CD14-positive monocyte (primary cell): ENCODE measurements at regions not wholly inside any gene's neighbourhood (a gene's known extent, or its start where the extent isn't known, plus 50 kb on each side); places are given as distances from the start of the nearest gene placed in this dataset.
A peak's percentile ranks its signal among the peaks of the same experiment; 100 is the strongest.

Experiments used
- DNase-seq, 3 donors: peaks; one replicate each; pipeline ENCODE4 v3.0.0-alpha.2; 2011 to 2022
- H2AFZ ChIP-seq: 2 replicates; pipeline ENCODE4 v1.6.0; 2012; ENCODE audit warnings: mild to moderate bottlenecking, low read depth, low read length, inconsistent platforms; ENCODE audit not compliant: insufficient read depth, poor library complexity, severe bottlenecking
- H3K27ac ChIP-seq, 2 donors: 1 replicate in 1 of 2; 2 replicates in 1 of 2; pipeline ENCODE4 v1.5.1; 2012 to 2013; ENCODE audit warnings: low read length in 2 of 2, control low read depth in 1 of 2, inconsistent platforms in 1 of 2, low read depth in 1 of 2, mild to moderate bottlenecking in 1 of 2
- H3K27me3 ChIP-seq, 2 donors: one replicate each; pipeline versions ENCODE4 v1.6.0 to v1.6.1; 2011 to 2013; ENCODE audit warnings: low read length in 2 of 2; ENCODE audit not compliant: control insufficient read depth in 2 of 2, insufficient read depth in 2 of 2
- H3K36me3 ChIP-seq, 2 donors: replicated peaks in 1 of 2; 1 replicate in 1 of 2; 2 replicates in 1 of 2; pipeline versions ENCODE4 v1.5.1 to v1.6.1; 2012 to 2013; ENCODE audit warnings: low read length in 2 of 2, control low read depth in 1 of 2, inconsistent platforms in 1 of 2, mild to moderate bottlenecking in 1 of 2; ENCODE audit not compliant: insufficient read depth in 2 of 2, control insufficient read depth in 1 of 2
- H3K4me1 ChIP-seq, 2 donors: 1 replicate in 1 of 2; 2 replicates in 1 of 2; pipeline versions ENCODE4 v1.5.1 to v1.6.1; 2012 to 2013; ENCODE audit warnings: low read length in 2 of 2, control low read depth in 1 of 2, inconsistent platforms in 1 of 2, mild to moderate bottlenecking in 1 of 2, moderate library complexity in 1 of 2; ENCODE audit not compliant: insufficient read depth in 2 of 2, control insufficient read depth in 1 of 2
- H3K4me2 ChIP-seq: replicated peaks from 2 replicates; pipeline ENCODE3; 2012; ENCODE audit warnings: low read length, moderate library complexity, mild to moderate bottlenecking; ENCODE audit not compliant: poor library complexity, severe bottlenecking; ENCODE audit errors: extremely low read depth
- H3K4me3 ChIP-seq, 3 experiments: fragments of 200-600 bp in 1 of 3; sonication (generic) in 1 of 3; replicated peaks in 1 of 3; 1 replicate in 2 of 3; 2 replicates in 1 of 3; pipeline ENCODE4 v1.5.1; 2011 to 2013; ENCODE audit warnings: low read length in 3 of 3, mild to moderate bottlenecking in 3 of 3, control low read depth in 2 of 3, low read depth in 2 of 3, inconsistent platforms in 1 of 3, moderate library complexity in 1 of 3
- H3K79me2 ChIP-seq: 2 replicates; pipeline ENCODE4 v1.6.0; 2012; ENCODE audit warnings: mild to moderate bottlenecking, control low read depth, inconsistent platforms, low read length, moderate library complexity; ENCODE audit not compliant: insufficient read depth
- H3K9ac ChIP-seq: 2 replicates; pipeline ENCODE4 v1.6.0; 2017; ENCODE audit warnings: low read length, mild to moderate bottlenecking; ENCODE audit not compliant: insufficient read depth, poor library complexity, severe bottlenecking
- H3K9me3 ChIP-seq, 2 donors: replicated peaks in 1 of 2; 1 replicate in 1 of 2; 2 replicates in 1 of 2; pipeline versions ENCODE4 v1.5.1 to v1.6.1; 2012 to 2013; ENCODE audit warnings: low read length in 2 of 2, control low read depth in 1 of 2; ENCODE audit not compliant: control insufficient read depth in 1 of 2, insufficient read depth in 1 of 2
- H4K20me1 ChIP-seq: 2 replicates; pipeline ENCODE4 v1.6.0; 2012; ENCODE audit warnings: mild to moderate bottlenecking, low read length, control low read depth, moderate library complexity; ENCODE audit not compliant: insufficient read depth
- H3K27ac Mint-ChIP-seq, 7 donors: one replicate each; pipeline ENCODE4 v1.8.0; 2020; ENCODE audit warnings: mild to moderate bottlenecking in 7 of 7, mixed read lengths in 7 of 7, moderate library complexity in 6 of 7, inconsistent platforms in 2 of 7
- H3K27me3 Mint-ChIP-seq, 3 donors: one replicate each; pipeline ENCODE4 v1.8.0; 2021 to 2022; ENCODE audit warnings: low read depth in 3 of 3, mild to moderate bottlenecking in 3 of 3, mixed read lengths in 3 of 3, moderate library complexity in 3 of 3, inconsistent platforms in 1 of 3
- H3K36me3 Mint-ChIP-seq, 2 donors: one replicate each; pipeline ENCODE4 v1.8.0; 2020; ENCODE audit warnings: mixed read lengths in 2 of 2, inconsistent platforms in 1 of 2, mild to moderate bottlenecking in 1 of 2
- H3K4me1 Mint-ChIP-seq: one replicate; pipeline ENCODE4 v1.8.0; 2020; ENCODE audit warnings: mild to moderate bottlenecking, mixed read lengths
- H3K4me3 Mint-ChIP-seq, 2 donors: one replicate each; pipeline ENCODE4 v1.8.0; 2020; ENCODE audit warnings: mild to moderate bottlenecking in 2 of 2, mixed read lengths in 2 of 2, moderate library complexity in 1 of 2
- H3K9me3 Mint-ChIP-seq, 7 donors: one replicate each; pipeline ENCODE4 v1.8.0; 2020 to 2022; ENCODE audit warnings: mixed read lengths in 7 of 7, mild to moderate bottlenecking in 6 of 7, moderate library complexity in 6 of 7, inconsistent platforms in 2 of 7
- CTCF ChIP-seq: fragments of 200-600 bp; IDR thresholded peaks from one replicate; pipeline ENCODE4 v1.8.0; 2022; ENCODE audit warnings: antibody characterized with exemption, mild to moderate bottlenecking
- WGBS: methylation state at CpG from one replicate; pipeline ENCODE4 v1.1.5; 2013; ENCODE audit warnings: missing lambda C conversion rate; ENCODE audit not compliant: insufficient coverage; 5-methylcytosine and 5-hydroxymethylcytosine counted together
- intact Hi-C, 2 donors: fragments of 100-400 bp; cut with micrococcal nuclease; formaldehyde crosslinking; loops; one replicate each; pipeline versions ENCODE4 v1.15.0 to v1.15.1; 2023

GRCh38 chr11:128361451-128362020, 225.8 kb downstream of the ETS1 start:
- Histone ChIP-seq H3K4me3 (no peak overlapping the region), H3K79me2 (no peaks in the 10 kb centered on the region), H4K20me1 (no peaks in the 10 kb centered on the region), H3K4me2 (no peak overlapping the region), H3K27ac (no peak overlapping the region), H3K9me3 (no peaks in the 10 kb centered on the region), H3K4me1 (no peaks in the 10 kb centered on the region), H3K27me3 (no peaks in the 10 kb centered on the region), H3K36me3 (no peaks in the 10 kb centered on the region), H2AFZ (no peak overlapping the region), H3K9ac (no peak overlapping the region)
- Mint-ChIP-seq H3K4me1 (no peaks in the 10 kb centered on the region), H3K4me3 (no peak overlapping the region), H3K9me3 (no peaks in the 10 kb centered on the region), H3K36me3 (no peaks in the 10 kb centered on the region), H3K27me3 (peaks cover 2 to 4% (median 2%) of the 10 kb centered on the region in 3 donors), H3K27ac (peak overlapping the region in 1 of 7 donors; percentile 38)
- 70% methylated on average over 7 of the region's 8 CpGs for WGBS
- DNase-seq = no peak
- intact Hi-C loops = no loop called here
- TF ChIP-seq CTCF = no peak

- Histone ChIP-seq H3K4me1 (no peaks in the 10 kb centered on the region), H3K4me3 (no peak overlapping the region), H4K20me1 (no peaks in the 10 kb centered on the region), H2AFZ (no peak overlapping the region), H3K27me3 (no peaks in the 10 kb centered on the region), H3K36me3 (no peaks in the 10 kb centered on the region), H3K79me2 (no peaks in the 10 kb centered on the region), H3K4me2 (no peak overlapping the region), H3K27ac (no peak overlapping the region), H3K9me3 (no peaks in the 10 kb centered on the region), H3K9ac (no peak overlapping the region)
- intact Hi-C loops = no loop called here
- no peaks in the 10 kb centered on the region for H3K36me3 Mint-ChIP-seq
- DNase-seq = no peak
- H3K4me3 Mint-ChIP-seq = no peak overlapping the region
- no peak for TF ChIP-seq CTCF
- H3K4me1 Mint-ChIP-seq = no peaks in the 10 kb centered on the region
- H3K27ac Mint-ChIP-seq = no peak overlapping the region
- H3K27me3 Mint-ChIP-seq = peaks cover 2 to 5% (median 2%) of the 10 kb centered on the region in 3 donors
- 93% methylated on average over 2 of the region's 3 CpGs for WGBS
- H3K9me3 Mint-ChIP-seq = no peaks in the 10 kb centered on the region
These were observed 227.8 kb downstream of the ETS1 start for GRCh38 chr11:128359515-128359914.
